Common myeloid progenitor, CD34-positive (primary cell): ENCODE measurements at regions not wholly inside any gene's neighbourhood (a gene's known extent, or its start where the extent isn't known, plus 50 kb on each side); places are given as distances from the start of the nearest gene placed in this dataset.

Experiments used
- CTCF ChIA-PET: fragments of 350-600 bp; sonication (Branson Sonifier 250); formaldehyde crosslinking; loops from one replicate; lab custom pipeline; 2021; ENCODE audit warnings: antibody characterized with exemption; lab: Charles Lee
- POLR2A ChIA-PET: fragments of 350-600 bp; sonication (Branson Sonifier 250); formaldehyde crosslinking; loops from one replicate; lab custom pipeline; 2021; ENCODE audit warnings: antibody characterized with exemption; lab: Charles Lee
- DNase-seq, 3 donors: peaks; one replicate each; pipeline versions ENCODE4 v3.0.0 to v3.0.0-alpha.2; 2013
- H3K27ac ChIP-seq, 2 experiments: 1 replicate in 1 of 2; 2 replicates in 1 of 2; pipeline ENCODE4 v1.7.0; 2013; ENCODE audit warnings: inconsistent platforms in 2 of 2, low read length in 2 of 2, mild to moderate bottlenecking in 2 of 2, low read depth in 1 of 2, moderate library complexity in 1 of 2; ENCODE audit not compliant: severe bottlenecking in 2 of 2, insufficient read depth in 1 of 2, poor library complexity in 1 of 2
- H3K27me3 ChIP-seq, 5 experiments: replicated peaks in 2 of 5; 1 replicate in 3 of 5; 2 replicates in 2 of 5; pipeline versions ENCODE4 v1.6.1 to v1.7.0; 2013; ENCODE audit warnings: low read length in 4 of 5, mild to moderate bottlenecking in 2 of 5, moderate library complexity in 2 of 5, inconsistent platforms in 1 of 5; ENCODE audit not compliant: insufficient read depth in 5 of 5, control insufficient read depth in 4 of 5
- H3K36me3 ChIP-seq, 4 experiments: 1 replicate in 2 of 4; 2 replicates in 2 of 4; pipeline versions ENCODE4 v1.6.1 to v1.7.0; 2013; ENCODE audit warnings: low read length in 3 of 4, control low read depth in 1 of 4, mild to moderate bottlenecking in 1 of 4; ENCODE audit not compliant: control insufficient read depth in 4 of 4, insufficient read depth in 4 of 4
- H3K4me1 ChIP-seq, 4 experiments: 1 replicate in 3 of 4; 2 replicates in 1 of 4; pipeline versions ENCODE4 v1.6.1 to v1.7.1; 2013; ENCODE audit warnings: low read length in 3 of 4, mild to moderate bottlenecking in 3 of 4, control low read depth in 1 of 4, inconsistent platforms in 1 of 4, moderate library complexity in 1 of 4; ENCODE audit not compliant: control insufficient read depth in 4 of 4, insufficient read depth in 4 of 4; ENCODE audit errors: control extremely low read depth in 1 of 4
- H3K4me3 ChIP-seq, 7 experiments: 1 replicate in 4 of 7; 2 replicates in 3 of 7; pipeline versions ENCODE4 v1.5.1 to v1.7.0; 2013; ENCODE audit warnings: mild to moderate bottlenecking in 7 of 7, low read length in 6 of 7, moderate library complexity in 6 of 7, inconsistent platforms in 2 of 7, low read depth in 2 of 7, control low read depth in 1 of 7; ENCODE audit not compliant: insufficient read depth in 4 of 7, control insufficient read depth in 1 of 7; ENCODE audit errors: extremely low read depth in 1 of 7
- H3K9me3 ChIP-seq, 5 experiments: 1 replicate in 4 of 5; 2 replicates in 1 of 5; pipeline versions ENCODE4 v1.6.1 to v1.7.1; 2013; ENCODE audit warnings: low read length in 4 of 5, mild to moderate bottlenecking in 2 of 5, inconsistent platforms in 1 of 5, low read depth in 1 of 5, moderate library complexity in 1 of 5; ENCODE audit not compliant: control insufficient read depth in 4 of 5, insufficient read depth in 2 of 5; ENCODE audit errors: control extremely low read depth in 1 of 5
- WGBS: methylation state at CpG from one replicate; pipeline ENCODE4 v1.1.5; 2013; ENCODE audit not compliant: insufficient coverage; 5-methylcytosine and 5-hydroxymethylcytosine counted together

GRCh38 chr4:104365618-104366017, 129.1 kb downstream of the CXXC4 start:
- H3K9me3 ChIP-seq: peaks cover 0 to 2% (median 0%) of the 10 kb centered on the region in 5 experiments
- ChIA-PET POLR2A (no interaction called here), CTCF (no interaction called here)

GRCh38 chr4:104353481-104353880, 141.2 kb downstream of the CXXC4 start:
- Histone ChIP-seq H3K27ac (no peak overlapping the region), H3K4me3 (no peak overlapping the region), H3K36me3 (no peaks in the 10 kb centered on the region), H3K4me1 (no peaks in the 10 kb centered on the region), H3K27me3 (no peaks in the 10 kb centered on the region), H3K9me3 (peaks cover 1 to 26% (median 4%) of the 10 kb centered on the region in 5 experiments)
- ChIA-PET POLR2A (no interaction called here), CTCF (no interaction called here)
- no peak for DNase-seq
- WGBS: no CpG with 5 or more reads among the region's 3 CpGs

More at GRCh38 chr4:104365618-104366017, 129.1 kb downstream of the CXXC4 start:
- Histone ChIP-seq H3K27ac (no peak overlapping the region), H3K36me3 (no peaks in the 10 kb centered on the region), H3K27me3 (no peaks in the 10 kb centered on the region), H3K4me1 (no peaks in the 10 kb centered on the region), H3K4me3 (no peak overlapping the region)
- no CpG with 5 or more reads among the region's 2 CpGs for WGBS
- DNase-seq: no peak

- no peaks in the 10 kb centered on the region for H3K4me1 ChIP-seq
- H3K36me3 ChIP-seq: no peaks in the 10 kb centered on the region
- H3K4me3 ChIP-seq: no peak overlapping the region
- 90% methylated on average over 2 of the region's 2 CpGs for WGBS
- ChIA-PET CTCF (no interaction called here), POLR2A (no interaction called here)
- no peak overlapping the region for H3K27ac ChIP-seq
- DNase-seq: no peak
- H3K9me3 ChIP-seq: peaks cover 1 to 26% (median 4%) of the 10 kb centered on the region in 5 experiments
- no peaks in the 10 kb centered on the region for H3K27me3 ChIP-seq
Measured at GRCh38 chr4:104352211-104352610, 142.5 kb downstream of the CXXC4 start.

DNA sequence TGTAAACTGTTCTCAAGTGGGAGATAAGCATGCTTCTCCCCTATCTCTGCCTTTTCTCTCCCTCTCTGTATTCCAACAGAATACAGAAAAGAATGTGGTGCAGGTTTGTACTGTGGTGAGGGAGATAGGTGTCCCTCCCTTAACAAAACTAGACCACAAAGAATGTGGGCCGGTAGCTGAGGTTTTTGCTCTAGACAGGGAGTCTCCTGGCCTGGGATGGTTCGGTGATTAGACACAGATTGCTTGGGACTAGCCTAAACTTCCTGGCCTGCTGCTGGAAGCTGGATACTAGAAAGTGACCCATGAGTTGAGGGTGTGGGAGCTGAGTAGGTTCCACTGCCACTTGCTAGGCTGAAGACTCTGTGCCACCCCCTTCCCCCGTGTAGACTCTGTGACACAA, 143.0 kb downstream of the CXXC4 start:
- H3K27me3 ChIP-seq: no peaks in the 10 kb centered on the region
- H3K9me3 ChIP-seq: peaks cover 1 to 26% (median 4%) of the 10 kb centered on the region in 5 experiments
- H3K36me3 ChIP-seq: no peaks in the 10 kb centered on the region
- no peaks in the 10 kb centered on the region for H3K4me1 ChIP-seq
- H3K4me3 ChIP-seq: no peak overlapping the region
- CTCF ChIA-PET: no interaction called here
- WGBS: 96% methylated on average over 3 of the region's 3 CpGs
- POLR2A ChIA-PET: no interaction called here
- no peak overlapping the region for H3K27ac ChIP-seq
- DNase-seq: no peak

DNA sequence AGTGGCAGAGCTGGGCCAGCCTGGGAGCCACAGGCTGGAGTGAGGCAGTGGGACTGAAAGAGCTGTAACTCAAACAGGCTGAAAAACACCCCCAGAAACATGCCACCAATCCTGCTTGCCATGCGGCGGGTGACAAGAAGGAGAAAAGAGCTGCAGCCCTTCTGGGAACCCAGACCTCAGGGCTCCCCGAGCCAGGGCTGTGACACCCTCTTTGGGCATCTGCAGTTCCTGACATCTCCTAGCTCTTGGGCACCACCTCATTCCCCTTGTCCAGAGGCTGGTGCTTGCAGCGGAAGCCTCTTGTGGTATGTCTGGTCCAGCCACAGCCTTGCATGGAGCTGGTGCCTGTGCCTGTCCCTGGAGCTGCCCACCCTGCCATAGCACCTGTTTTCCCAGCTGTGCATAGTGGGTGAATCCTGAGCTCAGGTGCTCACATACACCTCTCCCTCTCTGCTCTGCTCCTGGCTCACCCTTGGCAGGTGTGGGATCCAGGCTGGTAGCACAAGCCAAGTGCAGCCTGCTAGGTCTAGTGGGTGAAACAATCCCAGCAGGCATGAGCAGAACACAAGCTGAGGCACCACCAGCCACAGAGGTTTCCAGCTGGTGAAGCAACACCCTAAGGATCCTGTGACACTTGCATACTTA, 149.0 kb downstream of the CXXC4 start:
- Histone ChIP-seq H3K4me3 (no peak overlapping the region), H3K9me3 (peaks cover 0 to 13% (median 3%) of the 10 kb centered on the region in 5 experiments), H3K36me3 (no peaks in the 10 kb centered on the region), H3K27ac (no peak overlapping the region), H3K4me1 (no peaks in the 10 kb centered on the region), H3K27me3 (no peaks in the 10 kb centered on the region)
- ChIA-PET CTCF (no interaction called here), POLR2A (no interaction called here)
- WGBS: 93% methylated on average over 3 of the region's 4 CpGs
- DNase-seq: no peak

DNA sequence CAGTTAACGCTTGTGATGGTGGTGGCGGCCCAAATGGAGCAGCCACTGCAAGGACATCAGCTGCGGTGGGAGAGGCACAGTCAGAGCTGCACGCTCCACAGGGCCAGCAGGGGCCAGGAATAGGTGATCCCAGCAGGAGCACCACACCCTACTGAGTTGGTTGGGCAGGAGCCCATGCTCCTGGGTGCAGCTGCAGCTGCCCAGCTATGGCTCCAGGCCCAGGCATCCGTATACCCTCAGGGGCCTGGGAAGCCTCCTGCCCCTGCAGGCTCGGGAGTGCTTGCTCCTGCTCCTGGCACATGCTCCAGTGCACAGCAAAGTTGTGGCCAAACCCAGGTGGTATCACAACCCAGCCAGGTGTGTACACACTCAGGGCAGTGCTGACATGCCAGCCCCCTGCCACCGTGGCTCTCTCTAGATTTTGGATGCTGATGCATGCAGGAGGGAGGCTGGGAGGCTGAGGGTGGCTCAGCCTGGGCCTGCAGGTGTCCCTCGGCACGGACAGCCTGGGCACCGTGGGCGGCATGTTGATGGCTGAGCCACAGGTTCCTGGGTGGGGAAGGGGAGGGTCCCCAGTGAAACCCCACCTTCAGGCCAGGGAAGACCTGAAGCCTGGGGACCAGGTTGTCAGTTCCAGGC, 150.2 kb downstream of the CXXC4 start:
- Histone ChIP-seq H3K27ac (no peak overlapping the region), H3K36me3 (no peaks in the 10 kb centered on the region), H3K4me1 (no peaks in the 10 kb centered on the region), H3K27me3 (no peaks in the 10 kb centered on the region), H3K4me3 (no peak overlapping the region), H3K9me3 (peaks cover 0 to 13% (median 3%) of the 10 kb centered on the region in 5 experiments)
- ChIA-PET POLR2A (no interaction called here), CTCF (no interaction called here)
- no peak for DNase-seq
- 96% methylated on average over 11 of the region's 11 CpGs for WGBS

DNA sequence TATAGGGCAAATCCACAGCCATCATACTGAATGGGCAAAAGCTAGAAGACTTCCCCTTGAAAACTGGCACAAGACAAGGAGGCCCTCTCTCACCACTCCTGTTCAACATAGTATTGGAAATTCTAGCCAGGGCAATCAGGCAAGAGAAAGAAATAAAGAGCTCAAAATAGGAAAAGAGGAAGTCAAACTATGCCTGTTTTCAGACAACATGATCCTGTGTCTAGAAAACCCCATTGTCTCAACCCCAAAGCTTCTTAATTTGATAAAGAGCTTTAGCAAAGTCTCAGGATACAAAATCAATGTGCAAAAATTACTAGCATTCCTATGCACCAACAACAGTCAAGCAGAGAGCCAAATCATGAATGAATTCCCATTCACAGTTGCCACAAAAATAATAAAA, 160.3 kb downstream of the CXXC4 start:
- Histone ChIP-seq H3K9me3 (peaks cover 0 to 1% (median 0%) of the 10 kb centered on the region in 5 experiments), H3K4me1 (no peaks in the 10 kb centered on the region), H3K4me3 (no peak overlapping the region), H3K27me3 (no peaks in the 10 kb centered on the region), H3K27ac (no peak overlapping the region), H3K36me3 (no peaks in the 10 kb centered on the region)
- ChIA-PET CTCF (no interaction called here), POLR2A (no interaction called here)
- DNase-seq: no peak
